ENCODE measurements at regions not wholly inside any gene's neighbourhood (a gene's known extent, or its start where the extent isn't known, plus 50 kb on each side); places are given as distances from the start of the nearest gene placed in this dataset.

DNA sequence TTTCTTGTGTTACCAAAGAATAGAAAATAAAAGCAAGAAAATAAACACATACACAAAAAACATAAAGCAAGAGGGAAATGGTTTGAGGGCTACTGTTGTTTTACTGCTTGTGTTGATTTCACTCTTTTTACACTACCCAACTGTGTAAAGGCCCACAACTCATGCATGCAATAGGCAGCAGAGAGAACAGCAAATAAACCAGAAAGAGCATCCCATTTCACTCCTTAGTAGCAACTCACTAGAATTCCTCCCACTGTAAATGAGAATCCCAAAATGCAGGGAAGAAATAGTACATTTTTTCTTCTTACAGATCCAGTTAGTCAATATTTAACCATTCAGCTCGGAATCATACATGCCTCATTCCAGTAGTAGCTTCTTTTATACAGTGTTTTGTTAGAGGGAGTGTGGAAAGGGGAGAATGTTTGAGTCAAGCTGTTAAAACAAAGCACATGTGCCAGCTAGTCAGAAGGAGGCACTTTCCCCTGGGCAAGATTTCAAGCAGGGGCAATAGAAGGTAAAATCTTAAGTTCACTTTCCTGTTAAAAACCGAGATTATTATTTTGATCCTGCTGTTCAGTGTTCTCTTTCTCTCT, 147.2 kb upstream of the FAM98A start:
- H3K4me3 ChIP-seq (ENCODE audit: low read depth, low read length), result no peak overlapping the region
- TF ChIP-seq MAX (IDR thresholded peaks at IDR 0.05; ENCODE audit: low read depth, low read length), result no peak
- TF ChIP-seq CTCF (IDR thresholded peaks at IDR 0.05; ENCODE audit: low read depth, low read length), result no peak
- TF ChIP-seq POLR2A (IDR thresholded peaks at IDR 0.05; ENCODE audit: extremely low read depth, insufficient read length), result no peak
- no peak for TF ChIP-seq MYC (IDR thresholded peaks at IDR 0.05; ENCODE audit: low read depth, low read length)
- DNase-seq (ENCODE audit: low read depth), result no peak

- no peak overlapping the region for H3K4me3 ChIP-seq (ENCODE audit: low read depth, low read length)
- TF ChIP-seq CTCF (IDR thresholded peaks at IDR 0.05; ENCODE audit: low read depth, low read length), result no peak
- no peak for TF ChIP-seq POLR2A (IDR thresholded peaks at IDR 0.05; ENCODE audit: extremely low read depth, insufficient read length)
- TF ChIP-seq MYC (IDR thresholded peaks at IDR 0.05; ENCODE audit: low read depth, low read length), result no peak
- TF ChIP-seq MAX (IDR thresholded peaks at IDR 0.05; ENCODE audit: low read depth, low read length), result no peak
- no peak for DNase-seq (ENCODE audit: low read depth)
Observed at GRCh38 chr2:33735096-33735495, 136.0 kb upstream of the FAM98A start.

DNA sequence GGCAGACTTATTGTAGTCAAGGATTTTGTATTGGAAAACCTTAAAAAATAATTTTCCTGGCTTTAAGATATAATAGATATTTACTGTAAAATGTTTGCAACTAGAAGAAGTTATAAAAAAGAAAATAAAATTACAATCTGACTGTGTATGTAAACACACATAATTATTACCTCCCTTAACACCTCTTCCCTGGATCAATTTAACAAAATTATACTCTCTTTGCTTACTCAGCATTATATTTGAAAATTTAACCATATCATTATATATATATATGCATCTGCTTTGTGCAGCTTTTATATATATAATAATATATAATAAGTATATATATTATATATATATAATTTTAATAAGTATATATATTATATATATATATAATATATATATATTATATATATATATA, 131.7 kb upstream of the FAM98A start:
- no peak for TF ChIP-seq POLR2A (IDR thresholded peaks at IDR 0.05; ENCODE audit: extremely low read depth, insufficient read length)
- TF ChIP-seq MYC (IDR thresholded peaks at IDR 0.05; ENCODE audit: low read depth, low read length), result no peak
- TF ChIP-seq MAX (IDR thresholded peaks at IDR 0.05; ENCODE audit: low read depth, low read length), result no peak
- no peak for TF ChIP-seq CTCF (IDR thresholded peaks at IDR 0.05; ENCODE audit: low read depth, low read length)
- DNase-seq (ENCODE audit: low read depth), result no peak
- no peak overlapping the region for H3K4me3 ChIP-seq (ENCODE audit: low read depth, low read length)

DNA sequence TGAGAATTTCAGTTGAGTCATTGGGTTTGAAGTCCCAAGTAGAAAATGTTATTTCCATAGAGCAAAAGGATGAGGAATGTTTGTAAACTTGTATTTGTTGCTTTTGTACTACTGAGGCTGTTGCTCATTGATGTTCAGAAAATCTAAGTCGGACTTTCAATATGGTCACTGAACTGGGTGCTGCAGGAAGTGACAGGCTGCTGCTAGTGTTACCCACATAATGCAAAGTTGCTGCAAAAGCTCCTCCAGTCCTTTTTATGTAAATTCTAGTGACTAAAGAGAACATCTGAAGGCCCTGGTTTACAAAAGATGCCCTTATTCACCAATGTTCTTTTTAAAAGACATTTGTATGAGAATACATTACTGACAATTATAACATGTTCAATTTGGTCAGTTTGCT, 131.1 kb upstream of the FAM98A start:
- no peak overlapping the region for H3K4me3 ChIP-seq (ENCODE audit: low read depth, low read length)
- DNase-seq (ENCODE audit: low read depth), result no peak
- TF ChIP-seq POLR2A (IDR thresholded peaks at IDR 0.05; ENCODE audit: extremely low read depth, insufficient read length), result no peak
- TF ChIP-seq MAX (IDR thresholded peaks at IDR 0.05; ENCODE audit: low read depth, low read length), result no peak
- TF ChIP-seq CTCF (IDR thresholded peaks at IDR 0.05; ENCODE audit: low read depth, low read length), result no peak
- no peak for TF ChIP-seq MYC (IDR thresholded peaks at IDR 0.05; ENCODE audit: low read depth, low read length)

- TF ChIP-seq MYC (IDR thresholded peaks at IDR 0.05; ENCODE audit: low read depth, low read length), result no peak
- no peak for TF ChIP-seq MAX (IDR thresholded peaks at IDR 0.05; ENCODE audit: low read depth, low read length)
- TF ChIP-seq POLR2A (IDR thresholded peaks at IDR 0.05; ENCODE audit: extremely low read depth, insufficient read length), result no peak
- no peak for TF ChIP-seq CTCF (IDR thresholded peaks at IDR 0.05; ENCODE audit: low read depth, low read length)
- no peak for DNase-seq (ENCODE audit: low read depth)
- no peak overlapping the region for H3K4me3 ChIP-seq (ENCODE audit: low read depth, low read length)
Observed at GRCh38 chr2:33729353-33729752, 130.3 kb upstream of the FAM98A start.
